HG02943 (cell line): ENCODE measurements at regions not wholly inside any gene's neighbourhood (a gene's known extent, or its start where the extent isn't known, plus 50 kb on each side); places are given as distances from the start of the nearest gene placed in this dataset.

Experiments used
- ATAC-seq: cut with Tn5 transposase; IDR thresholded peaks from one replicate; pipeline ENCODE4 v1.9.1; 2021; ENCODE audit warnings: mild to moderate bottlenecking, low read depth, moderate library complexity; ENCODE audit not compliant: unreplicated experiment

GRCh38 chr13:105962080-105962479 is 573.4 kb downstream of the EFNB2 start:
- ATAC-seq = no peak

GRCh38 chr13:105961438-105961837 is 574.0 kb downstream of the EFNB2 start:
- no peak for ATAC-seq

GRCh38 chr13:105960326-105960725 is 575.1 kb downstream of the EFNB2 start:
- ATAC-seq = no peak

- ATAC-seq = no peak
Measured at GRCh38 chr13:105959876-105960275, 575.6 kb downstream of the EFNB2 start.

GRCh38 chr13:105957769-105958438 is 577.6 kb downstream of the EFNB2 start:
- ATAC-seq = no peak

- no peak for ATAC-seq
Measured at GRCh38 chr13:105956921-105957320, 578.5 kb downstream of the EFNB2 start.

- ATAC-seq = no peak
Measured at GRCh38 chr13:105952973-105953290, 582.5 kb downstream of the EFNB2 start.

- no peak for ATAC-seq
Measured at GRCh38 chr13:105952233-105952972, 583.1 kb downstream of the EFNB2 start.

- no peak for ATAC-seq
Measured at GRCh38 chr13:105948143-105948542, 587.3 kb downstream of the EFNB2 start.

GRCh38 chr13:105940882-105941281 is 594.6 kb downstream of the EFNB2 start:
- no peak for ATAC-seq

- ATAC-seq = no peak
Measured at GRCh38 chr13:105937451-105937850, 598.0 kb downstream of the EFNB2 start.

- no peak for ATAC-seq
Measured at GRCh38 chr13:105936816-105937215, 598.6 kb downstream of the EFNB2 start.

GRCh38 chr13:105929505-105929904 is 606.0 kb downstream of the EFNB2 start:
- ATAC-seq = no peak

GRCh38 chr13:105928901-105929300 is 606.6 kb downstream of the EFNB2 start:
- ATAC-seq = no peak

- no peak for ATAC-seq
Measured at GRCh38 chr13:105928048-105928447, 607.4 kb downstream of the EFNB2 start.

GRCh38 chr13:105925496-105925895 is 610.0 kb downstream of the EFNB2 start:
- no peak for ATAC-seq

- ATAC-seq = no peak
Measured at GRCh38 chr13:105921711-105922110, 613.8 kb downstream of the EFNB2 start.

- ATAC-seq = no peak
Measured at GRCh38 chr13:105920370-105920769, 615.1 kb downstream of the EFNB2 start.

GRCh38 chr13:105918842-105919741 is 616.4 kb downstream of the EFNB2 start:
- no peak for ATAC-seq

GRCh38 chr13:105915146-105915850 is 620.2 kb downstream of the EFNB2 start:
- ATAC-seq = no peak
